GM21619 (cell line): ENCODE measurements at regions not wholly inside any gene's neighbourhood (a gene's known extent, or its start where the extent isn't known, plus 50 kb on each side); places are given as distances from the start of the nearest gene placed in this dataset.

ENCODE experiments used
- ATAC-seq: cut with Tn5 transposase; IDR thresholded peaks from one replicate; pipeline ENCODE4 v1.9.1; 2021; ENCODE audit not compliant: unreplicated experiment

GRCh38 chr13:58728126-58728525, 1096.6 kb downstream of the PCDH17 start:
- ATAC-seq = no peak

- ATAC-seq = no peak
Measured at GRCh38 chr13:58729361-58729760, 1097.8 kb downstream of the PCDH17 start.

GRCh38 chr13:58744686-58745085, 1113.1 kb downstream of the PCDH17 start:
- no peak for ATAC-seq

- no peak for ATAC-seq
Measured at GRCh38 chr13:58767566-58767965, 1136.0 kb downstream of the PCDH17 start.

- ATAC-seq = no peak
Measured at GRCh38 chr13:58773280-58773859, 1141.8 kb downstream of the PCDH17 start.

- no peak for ATAC-seq
Measured at GRCh38 chr13:58782736-58783135, 1151.2 kb downstream of the PCDH17 start.

- no peak for ATAC-seq
Measured at GRCh38 chr13:58792854-58793253, 1161.3 kb downstream of the PCDH17 start.

- no peak for ATAC-seq
Measured at GRCh38 chr13:58795715-58796114, 1164.2 kb downstream of the PCDH17 start.

GRCh38 chr13:58804832-58805231, 1173.3 kb downstream of the PCDH17 start:
- no peak for ATAC-seq

GRCh38 chr13:58806401-58806800, 1174.9 kb downstream of the PCDH17 start:
- no peak for ATAC-seq

- no peak for ATAC-seq
Measured at GRCh38 chr13:58823701-58824100, 1192.2 kb downstream of the PCDH17 start.

GRCh38 chr13:58827904-58828303, 1196.4 kb downstream of the PCDH17 start:
- ATAC-seq = no peak

GRCh38 chr13:58830841-58831240, 1199.3 kb downstream of the PCDH17 start:
- no peak for ATAC-seq

GRCh38 chr13:58838615-58839014, 1207.1 kb downstream of the PCDH17 start:
- ATAC-seq = no peak

- ATAC-seq = no peak
Measured at GRCh38 chr13:58843071-58843470, 1211.5 kb downstream of the PCDH17 start.

GRCh38 chr13:58843567-58843966, 1212.0 kb downstream of the PCDH17 start:
- no peak for ATAC-seq

- no peak for ATAC-seq
Measured at GRCh38 chr13:58850161-58850560, 1218.6 kb downstream of the PCDH17 start.

- no peak for ATAC-seq
Measured at GRCh38 chr13:58852076-58852475, 1220.5 kb downstream of the PCDH17 start.

- ATAC-seq = no peak
Measured at GRCh38 chr13:58855283-58855682, 1223.7 kb downstream of the PCDH17 start.

- no peak for ATAC-seq
Measured at GRCh38 chr13:58858870-58859371, 1227.4 kb downstream of the PCDH17 start.

- ATAC-seq = no peak
Measured at GRCh38 chr13:58865286-58865685, 1233.7 kb downstream of the PCDH17 start.

- no peak for ATAC-seq
Measured at GRCh38 chr13:58869566-58869965, 1238.0 kb downstream of the PCDH17 start.

- no peak for ATAC-seq
Measured at GRCh38 chr13:58876473-58876872, 1244.9 kb downstream of the PCDH17 start.
